GM23248 (cell line): ENCODE measurements at regions not wholly inside any gene's neighbourhood (a gene's known extent, or its start where the extent isn't known, plus 50 kb on each side); places are given as distances from the start of the nearest gene placed in this dataset. TPM values are rescaled to one million over a fixed set of nuclear protein-coding genes. Genes with fewer than 3 reads are reported as not detected.
A peak's percentile ranks its signal among the peaks of the same experiment; 100 is the strongest.

Experiments used
- DNase-seq: peaks from one replicate; pipeline ENCODE4 v3.0.0-alpha.2; 2015
- H2AFZ ChIP-seq: fragments of 200-600 bp; sonication (generic); 2 replicates; pipeline ENCODE4 v1.6.1; 2016; ENCODE audit warnings: antibody characterized with exemption
- H3F3A ChIP-seq: fragments of 200-600 bp; sonication (generic); 2 replicates; pipeline ENCODE4 v1.6.1; 2016; ENCODE audit warnings: mild to moderate bottlenecking, antibody characterized with exemption, mixed run types; ENCODE audit not compliant: insufficient read depth
- H3K27ac ChIP-seq: fragments of 200-600 bp; sonication (generic); 2 replicates; pipeline ENCODE4 v1.5.1; 2016; ENCODE audit warnings: mild to moderate bottlenecking
- H3K27me3 ChIP-seq: fragments of 200-600 bp; sonication (generic); replicated peaks from 2 replicates; pipeline ENCODE4 v1.6.1; 2016; ENCODE audit warnings: mild to moderate bottlenecking; ENCODE audit not compliant: insufficient read depth
- H3K36me3 ChIP-seq: fragments of 200-600 bp; sonication (generic); 2 replicates; pipeline ENCODE4 v1.6.1; 2016; ENCODE audit warnings: low read depth, mild to moderate bottlenecking
- H3K4me1 ChIP-seq: fragments of 200-600 bp; sonication (generic); 2 replicates; pipeline ENCODE4 v1.6.1; 2016; ENCODE audit warnings: mild to moderate bottlenecking; ENCODE audit not compliant: insufficient read depth
- H3K4me2 ChIP-seq: fragments of 200-600 bp; sonication (generic); one replicate; pipeline ENCODE4 v1.6.1; 2016; ENCODE audit warnings: mild to moderate bottlenecking; ENCODE audit not compliant: unreplicated experiment
- H3K4me3 ChIP-seq: fragments of 200-600 bp; sonication (generic); 2 replicates; pipeline ENCODE4 v1.5.1; 2016; ENCODE audit warnings: mild to moderate bottlenecking
- H3K79me2 ChIP-seq: fragments of 200-600 bp; sonication (generic); 2 replicates; pipeline ENCODE4 v1.6.1; 2016; ENCODE audit warnings: mild to moderate bottlenecking; ENCODE audit not compliant: insufficient read depth
- H3K9ac ChIP-seq: fragments of 200-600 bp; sonication (generic); 2 replicates; pipeline ENCODE4 v1.6.1; 2016; ENCODE audit warnings: mild to moderate bottlenecking
- H3K9me2 ChIP-seq: fragments of 200-600 bp; sonication (generic); 2 replicates; pipeline ENCODE4 v1.6.1; 2016; ENCODE audit warnings: mixed run types, mild to moderate bottlenecking, moderate library complexity; ENCODE audit not compliant: insufficient read depth
- H3K9me3 ChIP-seq: fragments of 200-600 bp; sonication (generic); one replicate; pipeline ENCODE4 v1.6.1; 2017; ENCODE audit warnings: low read depth
- H4K20me1 ChIP-seq: fragments of 200-600 bp; sonication (generic); 2 replicates; pipeline ENCODE4 v1.6.0; 2016; ENCODE audit not compliant: insufficient read depth
- EZH2 ChIP-seq: fragments of 200-600 bp; sonication (generic); IDR thresholded peaks from 2 replicates; pipeline ENCODE4 v1.6.1; 2018; ENCODE audit warnings: antibody characterized with exemption, mild to moderate bottlenecking; ENCODE audit not compliant: insufficient read depth, poor library complexity, severe bottlenecking
- EZH2phosphoT487 ChIP-seq: fragments of 200-600 bp; sonication (generic); IDR thresholded peaks from 2 replicates; pipeline ENCODE4 v1.6.1; 2018; ENCODE audit warnings: antibody characterized with exemption, moderate library complexity, mild to moderate bottlenecking, low read depth; ENCODE audit not compliant: insufficient read depth
- WGBS, 2 experiments: methylation state at CpG; one replicate each; pipeline ENCODE4 v1.1.6; 2015 to 2017; ENCODE audit warnings: low lambda C conversion rate in 2 of 2, low coverage in 1 of 2; ENCODE audit errors: missing lambda C conversion rate in 2 of 2; 5-methylcytosine and 5-hydroxymethylcytosine counted together
- in situ Hi-C: fragments of 300-500 bp; cut with MboI; formaldehyde crosslinking; loops from 2 replicates; pipeline ENCODE4 v1.15.0; 2020
- small RNA-seq: library from RNA; depleted of rRNA; stranded (forward); fragments of <200 nt; gene quantifications from one replicate; pipeline ENCODE3, GENCODE V24; 2014; ENCODE audit warnings: low read depth, low replicate concordance

- Histone ChIP-seq H3K36me3 (no peaks in the 10 kb centered on the region), H3K4me2 (no peak overlapping the region), H3K9ac (no peak overlapping the region), H3K79me2 (no peaks in the 10 kb centered on the region), H3K9me3 (no peaks in the 10 kb centered on the region), H3K27me3 (no peaks in the 10 kb centered on the region), H2AFZ (no peak overlapping the region), H3K9me2 (no peaks in the 10 kb centered on the region), H3F3A (no peaks in the 10 kb centered on the region), H3K4me3 (no peak overlapping the region), H3K4me1 (no peaks in the 10 kb centered on the region), H4K20me1 (no peaks in the 10 kb centered on the region), H3K27ac (no peak overlapping the region)
- peak; percentile 1 for DNase-seq
- TF ChIP-seq EZH2phosphoT487 (no peak), EZH2 (no peak)
- in situ Hi-C loops: no loop called here
- 32 to 36% methylated on average over 3 of the region's 3 CpGs for WGBS, 2 experiments
These were observed 55.0 kb upstream of the PCSK2 start for GRCh38 chr20:17171746-17172280.

DNA sequence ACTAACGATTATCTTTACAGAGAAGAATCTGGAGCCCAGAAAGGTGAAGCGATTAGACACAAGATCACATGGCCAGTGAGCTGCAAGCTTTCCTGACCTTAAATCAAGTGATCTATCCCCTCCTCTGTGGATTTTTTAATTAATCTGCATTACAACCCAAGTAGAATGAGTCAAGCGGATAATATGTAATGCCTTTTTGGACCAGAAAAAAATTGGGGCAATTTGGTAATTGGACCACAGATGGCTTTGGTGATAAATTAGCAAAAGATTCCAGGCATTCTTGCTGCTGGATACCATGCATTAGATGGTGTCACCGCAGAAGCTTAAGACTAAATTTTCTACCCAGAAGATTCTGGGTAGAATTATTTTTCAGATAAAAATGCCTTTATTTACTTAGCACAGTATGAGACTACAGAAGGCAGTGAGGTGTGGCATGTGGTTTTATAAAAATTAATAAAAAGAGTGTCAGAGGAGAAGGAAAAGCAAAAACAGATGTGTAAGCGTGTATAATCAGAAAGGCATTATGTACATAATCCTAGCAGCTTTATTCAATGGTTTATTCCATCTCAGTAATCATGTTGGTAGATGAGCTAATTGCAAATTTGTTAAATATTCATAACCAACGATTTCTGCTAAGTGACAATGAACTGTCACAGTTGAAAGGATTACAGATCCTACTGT is 53.9 kb upstream of the PCSK2 start:
- WGBS, 2 experiments: 8 to 9% methylated on average over 6 of the region's 6 CpGs
- in situ Hi-C loops: no loop called here

More for the DNA sequence above, 53.9 kb upstream of the PCSK2 start:
- Histone ChIP-seq H3K9me3 (no peaks in the 10 kb centered on the region), H4K20me1 (no peaks in the 10 kb centered on the region), H3K27me3 (no peaks in the 10 kb centered on the region), H3K36me3 (no peaks in the 10 kb centered on the region), H3K9ac (no peak overlapping the region), H3K27ac (no peak overlapping the region), H3K9me2 (no peaks in the 10 kb centered on the region), H3K4me1 (no peaks in the 10 kb centered on the region), H3K79me2 (no peaks in the 10 kb centered on the region), H3K4me2 (no peak overlapping the region), H3F3A (no peaks in the 10 kb centered on the region), H3K4me3 (no peak overlapping the region), H2AFZ (no peak overlapping the region)
- DNase-seq: peak; percentile 1
- TF ChIP-seq EZH2: no peak
- no peak for TF ChIP-seq EZH2phosphoT487

Small RNAs in the stretch of these regions (small RNA-seq; reads per million reads assigned to genes)
- not detected for gene RF00012
